Activated naive CD8-positive, alpha-beta T cell treated with anti-CD3 and anti-CD28 coated beads, Interleukin-2, amount 10 ng/mL, durations not matched to agents 7 days and 5 days (primary cell): ENCODE measurements at regions not wholly inside any gene's neighbourhood (a gene's known extent, or its start where the extent isn't known, plus 50 kb on each side); places are given as distances from the start of the nearest gene placed in this dataset.

Experiments
- ATAC-seq: fragments of 150-1000 bp; cut with Tn5 transposase; one replicate; pipeline ENCODE4 v1.10.0; 2021; ENCODE audit warnings: low read depth, moderate library complexity
- POLR2A ChIA-PET: fragments of 350-600 bp; sonication (Branson Sonifier 250); formaldehyde crosslinking; loops from one replicate; lab custom pipeline; 2021; ENCODE audit warnings: antibody characterized with exemption; lab: Charles Lee
- DNase-seq: peaks from one replicate; pipeline ENCODE4 v3.0.0; 2021
- H3K27ac Mint-ChIP-seq: one replicate; pipeline ENCODE4 v1.8.0; 2022; ENCODE audit warnings: mild to moderate bottlenecking, mixed read lengths
- H3K27me3 Mint-ChIP-seq: one replicate; pipeline ENCODE4 v1.8.0; 2022; ENCODE audit warnings: mild to moderate bottlenecking, moderate library complexity, mixed read lengths
- H3K36me3 Mint-ChIP-seq: one replicate; pipeline ENCODE4 v1.8.0; 2021; ENCODE audit warnings: mild to moderate bottlenecking, mixed read lengths
- H3K4me1 Mint-ChIP-seq: one replicate; pipeline ENCODE4 v1.8.0; 2021; ENCODE audit warnings: mixed read lengths
- H3K4me3 Mint-ChIP-seq: one replicate; pipeline ENCODE4 v1.8.0; 2022; ENCODE audit warnings: mild to moderate bottlenecking, moderate library complexity, mixed read lengths
- H3K9me3 Mint-ChIP-seq: one replicate; pipeline ENCODE4 v1.8.0; 2021; ENCODE audit warnings: mixed read lengths

DNA sequence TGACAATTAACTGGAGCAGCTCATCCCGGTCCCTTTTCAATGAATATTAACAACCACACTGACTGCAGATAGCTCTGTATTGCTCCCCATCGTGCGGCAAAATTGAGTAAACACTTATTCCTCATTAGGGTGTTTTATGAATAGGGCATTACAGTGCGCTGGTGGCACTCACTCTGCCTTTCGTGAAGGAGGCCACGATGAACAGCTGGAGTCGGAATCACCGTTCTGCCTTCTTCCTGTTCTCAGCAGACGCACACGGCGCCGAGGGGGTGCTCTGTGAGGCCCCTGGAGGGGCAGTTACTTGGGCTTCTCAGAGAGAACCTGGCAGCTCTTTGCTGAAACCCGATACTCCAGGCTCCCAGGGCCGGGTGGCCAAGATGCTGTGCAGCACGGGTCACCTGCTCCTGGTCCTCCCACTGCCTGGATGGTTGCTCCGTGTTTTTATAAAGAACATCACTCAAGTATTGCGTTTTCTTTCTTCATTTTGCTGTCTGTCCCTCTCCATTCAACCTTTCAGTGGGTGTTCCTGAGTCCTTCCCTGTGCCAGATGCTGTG, 241.9 kb downstream of the GLRX3 start:
- no peak overlapping the region for H3K4me3 Mint-ChIP-seq
- no peaks in the 10 kb centered on the region for H3K27me3 Mint-ChIP-seq
- no peaks in the 10 kb centered on the region for H3K9me3 Mint-ChIP-seq
- DNase-seq (no peak), ATAC-seq (no peak)
- H3K4me1 Mint-ChIP-seq, result no peaks in the 10 kb centered on the region
- H3K36me3 Mint-ChIP-seq, result no peaks in the 10 kb centered on the region
- no peak overlapping the region for H3K27ac Mint-ChIP-seq
- POLR2A ChIA-PET, result no interaction called here

DNA sequence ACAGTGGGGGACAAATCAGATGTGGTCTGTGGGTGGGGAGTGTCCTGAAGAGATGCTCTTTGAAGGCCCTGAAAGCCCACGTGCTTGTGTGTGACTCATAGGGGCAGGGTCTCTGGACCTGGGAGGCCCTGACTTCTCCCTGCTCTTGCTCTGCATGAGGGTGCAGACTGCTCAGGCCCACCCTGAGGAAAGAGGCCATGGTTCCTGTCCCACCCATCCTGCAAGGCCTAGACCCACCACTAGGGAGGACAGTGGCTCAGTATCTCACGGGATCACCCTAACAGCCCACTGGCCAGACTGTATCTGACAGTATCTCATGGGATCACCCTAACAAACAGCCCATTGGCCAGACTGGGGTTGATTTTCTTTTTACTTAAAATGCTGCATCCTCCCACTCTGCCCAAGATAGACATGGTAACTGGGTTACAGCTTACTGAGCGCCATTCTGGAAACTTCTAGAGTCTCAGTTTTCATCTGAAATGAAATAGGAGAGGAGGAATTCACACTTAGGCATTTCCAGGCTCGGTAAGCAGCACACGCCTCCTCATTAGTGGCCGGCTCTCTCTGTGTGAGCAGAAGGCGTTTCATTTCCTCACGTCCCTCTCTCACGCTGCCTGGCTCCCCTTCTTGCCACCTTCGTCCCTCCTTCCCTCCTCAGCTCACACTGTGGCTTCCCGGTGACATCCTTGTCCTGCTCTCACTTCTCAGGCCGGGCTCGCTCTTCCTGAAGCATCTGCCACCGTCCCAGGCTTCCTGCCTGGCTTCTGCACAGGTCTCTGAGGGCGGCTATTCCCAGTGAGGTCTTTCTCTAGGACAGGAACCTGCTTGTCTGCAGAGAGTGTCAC, 242.6 kb downstream of the GLRX3 start:
- H3K27ac Mint-ChIP-seq, result no peak overlapping the region

DNA sequence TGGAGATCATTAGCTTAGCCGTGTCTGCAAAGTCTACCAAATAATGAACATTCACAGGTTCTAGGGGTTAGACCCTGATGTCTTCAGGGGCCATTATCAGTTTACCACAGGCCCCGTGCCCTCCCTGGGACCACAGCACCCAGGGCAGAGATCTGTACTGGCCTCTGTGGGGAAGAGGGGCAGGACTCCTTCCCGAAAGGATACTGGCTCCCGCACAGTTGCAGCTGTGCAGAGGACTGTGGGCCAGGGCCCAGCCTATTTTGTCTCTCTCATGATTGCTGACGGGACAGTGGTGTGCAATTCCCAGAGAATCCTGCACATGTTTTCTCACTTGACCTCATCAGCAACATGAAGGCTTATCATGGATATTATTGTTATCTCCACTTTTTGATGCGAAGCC, 243.9 kb downstream of the GLRX3 start:
- Mint-ChIP-seq H3K9me3 (peaks cover 8% of the 10 kb centered on the region), H3K27ac (no peak overlapping the region), H3K4me1 (no peaks in the 10 kb centered on the region), H3K36me3 (no peaks in the 10 kb centered on the region), H3K4me3 (no peak overlapping the region), H3K27me3 (no peaks in the 10 kb centered on the region)
- no peak for DNase-seq
- ATAC-seq, result no peak
- POLR2A ChIA-PET, result no interaction called here

More for the DNA sequence above, 242.6 kb downstream of the GLRX3 start:
- H3K4me3 Mint-ChIP-seq, result no peak overlapping the region
- H3K9me3 Mint-ChIP-seq, result no peaks in the 10 kb centered on the region
- DNase-seq, result no peak
- no peaks in the 10 kb centered on the region for H3K27me3 Mint-ChIP-seq
- POLR2A ChIA-PET, result no interaction called here
- H3K4me1 Mint-ChIP-seq, result no peaks in the 10 kb centered on the region
- no peak for ATAC-seq
- no peaks in the 10 kb centered on the region for H3K36me3 Mint-ChIP-seq

DNA sequence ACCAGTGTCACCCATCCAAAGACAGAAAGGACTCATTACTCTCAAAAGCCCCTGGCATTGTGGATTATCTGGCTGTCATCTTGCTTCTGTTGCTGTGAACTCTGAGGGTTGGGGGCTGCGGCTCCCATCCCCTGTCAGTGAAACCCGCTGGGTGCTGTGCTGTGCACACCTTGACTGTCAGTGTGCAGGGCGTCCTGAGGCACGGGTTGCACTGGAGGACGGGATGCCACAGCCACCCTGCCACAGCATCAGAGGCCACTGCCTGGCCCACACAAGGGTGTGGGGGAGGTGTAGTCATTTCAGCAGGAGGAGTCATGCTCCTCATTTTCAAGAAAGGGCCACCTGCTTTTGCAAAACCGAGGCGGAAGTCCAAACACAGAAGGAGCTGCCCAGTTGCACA, 245.8 kb downstream of the GLRX3 start:
- ATAC-seq, result no peak
- DNase-seq, result no peak
- H3K36me3 Mint-ChIP-seq, result no peaks in the 10 kb centered on the region
- H3K27me3 Mint-ChIP-seq, result no peaks in the 10 kb centered on the region
- H3K4me1 Mint-ChIP-seq, result no peaks in the 10 kb centered on the region
- POLR2A ChIA-PET, result no interaction called here
- no peak overlapping the region for H3K27ac Mint-ChIP-seq
- H3K9me3 Mint-ChIP-seq, result peaks cover 14% of the 10 kb centered on the region
- no peak overlapping the region for H3K4me3 Mint-ChIP-seq

DNA sequence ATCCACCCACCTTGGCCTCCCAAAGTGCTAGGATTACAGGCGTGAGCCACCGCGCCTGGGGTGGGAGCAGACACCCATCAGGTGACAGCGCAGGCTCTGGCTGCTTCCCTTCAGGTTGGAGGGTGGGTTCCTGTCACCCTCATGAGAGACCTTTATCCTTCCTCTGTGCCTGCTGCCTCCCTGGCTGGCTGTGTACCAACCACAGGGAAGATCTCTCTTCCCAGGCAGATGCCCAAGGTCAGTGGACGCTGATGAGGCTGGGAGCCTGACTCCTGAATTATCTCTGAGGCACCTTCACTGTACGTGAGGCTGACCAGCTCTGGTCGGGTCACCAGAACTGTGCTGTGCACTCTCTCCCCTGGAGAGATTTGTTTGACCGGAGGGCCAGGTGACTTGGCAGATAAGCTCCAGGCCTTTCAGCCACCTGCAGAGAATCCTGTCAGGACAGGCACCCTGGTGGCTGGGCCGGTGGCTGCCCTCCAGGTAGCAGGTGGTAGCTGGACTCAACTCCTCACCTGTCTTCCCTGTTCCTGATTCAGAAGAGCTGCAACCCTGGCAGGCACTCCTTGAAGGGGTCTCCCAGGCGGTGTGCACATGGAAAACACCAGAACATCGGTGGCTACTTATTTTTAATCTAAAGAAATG, 251.9 kb downstream of the GLRX3 start:
- no peak for DNase-seq
- POLR2A ChIA-PET, result no interaction called here
- peaks cover 16% of the 10 kb centered on the region for H3K9me3 Mint-ChIP-seq
- H3K27me3 Mint-ChIP-seq, result no peaks in the 10 kb centered on the region
- H3K36me3 Mint-ChIP-seq, result peaks cover 2% of the 10 kb centered on the region
- no peak overlapping the region for H3K27ac Mint-ChIP-seq
- H3K4me1 Mint-ChIP-seq, result no peaks in the 10 kb centered on the region
- no peak for ATAC-seq
- H3K4me3 Mint-ChIP-seq, result no peak overlapping the region

DNA sequence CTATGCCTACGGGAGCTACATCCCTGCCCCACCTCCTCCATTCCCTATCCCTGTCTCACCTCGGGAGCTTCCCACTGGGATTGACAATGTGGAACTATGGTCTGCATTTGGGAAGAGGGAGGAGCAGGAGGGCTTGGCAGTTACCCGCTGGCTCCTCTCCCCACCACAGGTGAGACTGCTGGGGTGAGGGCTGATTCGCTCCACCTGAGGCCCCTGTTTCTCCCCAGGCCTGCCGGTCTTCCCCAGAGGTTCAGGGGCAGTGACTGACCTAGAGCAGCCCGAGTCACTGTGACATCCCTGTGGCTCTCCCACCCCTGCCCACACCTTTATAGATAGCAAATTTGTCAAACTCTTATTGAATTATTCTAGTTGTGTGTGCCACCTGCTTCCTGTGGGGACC, 252.6 kb downstream of the GLRX3 start:
- H3K27me3 Mint-ChIP-seq, result no peaks in the 10 kb centered on the region
- peaks cover 2% of the 10 kb centered on the region for H3K36me3 Mint-ChIP-seq
- DNase-seq (no peak), ATAC-seq (no peak)
- H3K27ac Mint-ChIP-seq, result no peak overlapping the region
- no peak overlapping the region for H3K4me3 Mint-ChIP-seq
- no peaks in the 10 kb centered on the region for H3K4me1 Mint-ChIP-seq
- POLR2A ChIA-PET, result no interaction called here
- H3K9me3 Mint-ChIP-seq, result peaks cover 20% of the 10 kb centered on the region

DNA sequence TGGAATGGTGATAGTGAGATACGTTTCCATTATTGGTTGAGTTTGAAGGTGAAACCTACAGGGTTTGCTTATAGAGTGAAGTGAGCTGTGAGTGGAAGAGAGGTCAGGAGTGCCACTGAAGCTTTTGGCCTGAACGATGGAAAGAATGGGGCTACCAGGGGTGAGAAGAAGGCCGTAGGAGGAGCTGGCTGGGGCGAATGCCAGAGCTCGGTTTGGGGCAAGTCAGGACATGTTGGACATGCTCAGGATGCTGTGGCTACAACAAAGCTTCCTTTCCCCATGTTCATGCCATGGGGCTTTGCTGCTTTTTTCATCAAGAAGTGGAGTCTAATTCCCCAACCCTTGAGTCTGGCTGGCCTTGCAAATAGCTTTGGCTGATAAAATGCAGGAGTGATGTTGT, 253.7 kb downstream of the GLRX3 start:
- peaks cover 15% of the 10 kb centered on the region for H3K9me3 Mint-ChIP-seq

DNA sequence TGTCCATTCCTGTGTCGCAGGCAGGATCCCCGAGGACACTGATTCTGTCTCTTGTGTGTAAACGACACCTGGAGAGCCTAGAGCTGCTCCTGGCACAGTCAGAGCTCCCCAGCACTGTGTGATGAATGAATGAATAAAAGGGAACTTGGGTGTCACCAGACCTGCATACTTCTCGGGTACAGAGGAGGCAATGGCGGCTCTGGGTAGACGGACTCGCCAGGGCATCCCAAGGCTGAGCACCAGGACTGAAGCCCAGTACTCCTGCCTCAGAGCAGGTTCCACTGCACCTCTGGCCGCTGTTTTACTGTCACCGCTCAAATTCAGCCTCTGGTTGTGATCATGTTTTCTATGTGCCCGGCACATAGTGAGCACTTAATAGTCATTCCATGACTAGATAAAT, 255.8 kb downstream of the GLRX3 start:
- no peak overlapping the region for H3K4me3 Mint-ChIP-seq
- DNase-seq, result no peak

More for the DNA sequence above, 253.7 kb downstream of the GLRX3 start:
- no peak for ATAC-seq
- Mint-ChIP-seq H3K36me3 (peaks cover 2% of the 10 kb centered on the region), H3K27ac (no peak overlapping the region), H3K4me3 (no peak overlapping the region), H3K27me3 (no peaks in the 10 kb centered on the region), H3K4me1 (no peaks in the 10 kb centered on the region)
- no peak for DNase-seq
- POLR2A ChIA-PET, result no interaction called here

DNA sequence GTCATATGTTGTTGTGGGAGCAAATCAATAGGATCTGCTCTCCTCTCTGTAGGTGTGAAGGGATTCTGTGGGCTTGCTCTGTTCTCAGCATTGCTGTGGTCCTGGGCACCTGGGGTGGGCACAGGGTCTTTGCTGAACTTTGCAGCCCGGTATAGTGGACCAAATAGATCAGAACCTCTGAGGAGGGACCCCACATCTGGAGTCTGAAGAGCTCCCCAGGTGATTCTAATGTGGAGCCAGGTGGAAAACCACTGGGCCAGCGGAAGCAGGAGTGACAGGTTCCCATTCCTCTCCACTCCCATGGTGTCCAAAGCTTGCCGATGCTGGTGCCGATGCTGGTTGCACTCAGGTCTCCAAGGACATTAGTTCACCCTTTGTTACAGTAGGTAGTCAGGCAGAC, 257.2 kb downstream of the GLRX3 start:
- H3K36me3 Mint-ChIP-seq, result no peaks in the 10 kb centered on the region
- H3K27me3 Mint-ChIP-seq, result no peaks in the 10 kb centered on the region
- POLR2A ChIA-PET, result no interaction called here
- H3K4me1 Mint-ChIP-seq, result no peaks in the 10 kb centered on the region
- no peak for ATAC-seq
- no peak overlapping the region for H3K27ac Mint-ChIP-seq
- H3K9me3 Mint-ChIP-seq, result peaks cover 12% of the 10 kb centered on the region
- no peak overlapping the region for H3K4me3 Mint-ChIP-seq
- no peak for DNase-seq

More for the DNA sequence above, 255.8 kb downstream of the GLRX3 start:
- H3K36me3 Mint-ChIP-seq, result peaks cover 2% of the 10 kb centered on the region
- POLR2A ChIA-PET, result no interaction called here
- no peaks in the 10 kb centered on the region for H3K27me3 Mint-ChIP-seq
- peaks cover 15% of the 10 kb centered on the region for H3K9me3 Mint-ChIP-seq
- no peak overlapping the region for H3K27ac Mint-ChIP-seq
- ATAC-seq, result no peak
- no peaks in the 10 kb centered on the region for H3K4me1 Mint-ChIP-seq

DNA sequence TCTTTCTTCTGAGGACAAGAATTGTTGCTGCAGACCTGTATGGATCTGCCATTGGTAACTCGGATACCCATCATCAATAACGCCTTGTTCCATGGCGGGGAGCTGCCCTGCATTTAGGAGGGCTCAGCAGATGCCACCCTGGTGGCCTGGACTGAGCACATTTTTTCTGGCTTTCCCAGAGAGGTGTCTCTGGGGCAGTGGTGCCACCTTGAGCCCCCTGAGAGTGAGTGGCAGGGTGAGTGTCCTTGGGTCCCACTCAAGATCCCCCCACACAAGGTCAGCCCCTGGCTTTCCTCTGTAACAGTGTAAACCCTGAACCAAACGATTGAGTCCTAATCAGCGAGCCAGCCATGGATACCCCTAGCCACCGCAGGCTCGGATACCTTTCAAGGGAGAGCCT, 258.6 kb downstream of the GLRX3 start:
- H3K27ac Mint-ChIP-seq, result no peak overlapping the region
- H3K4me3 Mint-ChIP-seq, result no peak overlapping the region
- H3K4me1 Mint-ChIP-seq, result no peaks in the 10 kb centered on the region
- peaks cover 12% of the 10 kb centered on the region for H3K9me3 Mint-ChIP-seq
- ATAC-seq (no peak), DNase-seq (no peak)
- H3K27me3 Mint-ChIP-seq, result no peaks in the 10 kb centered on the region
- POLR2A ChIA-PET, result no interaction called here
- no peaks in the 10 kb centered on the region for H3K36me3 Mint-ChIP-seq

DNA sequence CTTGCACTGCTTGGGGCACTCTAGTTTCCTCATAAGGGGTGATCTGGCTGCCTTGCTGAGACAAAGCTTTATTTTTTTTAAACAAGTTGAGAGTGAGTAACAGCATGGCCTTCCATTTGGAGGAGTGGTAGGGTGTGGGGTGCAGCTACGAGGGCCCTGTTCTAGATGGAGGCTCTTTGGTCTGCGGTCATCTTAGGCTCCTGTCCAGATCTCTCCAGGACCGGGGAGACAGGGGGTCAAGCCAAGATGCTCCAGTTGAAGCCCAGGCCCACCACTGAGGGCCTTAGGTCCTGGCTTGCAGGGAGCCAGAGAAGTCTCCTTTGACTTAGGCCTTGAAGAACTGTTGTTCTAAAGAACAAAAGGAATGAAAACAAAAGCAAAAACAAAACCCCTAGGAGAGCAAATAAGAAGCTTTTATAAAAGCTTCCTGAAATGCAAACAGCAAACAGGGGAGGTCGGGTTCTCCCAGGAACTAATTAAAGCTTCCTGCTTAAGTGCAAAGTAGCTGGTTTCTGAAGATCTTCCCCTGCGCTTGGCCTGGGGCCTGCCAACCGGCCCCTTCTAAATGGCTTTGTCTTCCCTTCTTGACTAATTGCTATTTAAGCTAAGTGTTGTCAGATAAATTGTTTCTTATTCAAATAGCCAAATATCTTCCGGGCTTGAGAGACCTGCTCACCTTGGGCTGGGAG, 259.2 kb downstream of the GLRX3 start:
- Mint-ChIP-seq H3K4me1 (no peaks in the 10 kb centered on the region), H3K27ac (no peak overlapping the region), H3K36me3 (no peaks in the 10 kb centered on the region), H3K27me3 (no peaks in the 10 kb centered on the region), H3K9me3 (peaks cover 12% of the 10 kb centered on the region), H3K4me3 (no peak overlapping the region)
- DNase-seq (no peak), ATAC-seq (no peak)
- POLR2A ChIA-PET, result no interaction called here

DNA sequence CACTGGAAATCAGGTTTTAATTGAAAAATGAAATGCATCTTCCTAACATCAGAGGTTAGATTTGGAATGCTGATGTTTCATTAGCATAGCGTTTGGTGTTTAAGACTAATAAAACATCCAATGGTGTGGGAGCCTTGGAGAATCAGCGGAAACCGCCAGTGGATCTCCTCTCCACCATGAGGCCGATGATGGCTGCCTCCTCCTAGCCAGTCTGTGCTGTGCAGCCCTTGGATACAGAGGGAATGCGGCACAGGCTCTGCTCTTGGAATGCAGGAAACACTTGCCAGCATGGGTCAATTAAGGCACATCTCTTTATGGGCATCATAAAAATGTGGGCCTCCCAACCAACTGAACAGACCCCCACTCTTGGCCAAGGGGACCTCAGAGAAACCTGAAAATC, 259.9 kb downstream of the GLRX3 start:
- peaks cover 12% of the 10 kb centered on the region for H3K9me3 Mint-ChIP-seq
- no peaks in the 10 kb centered on the region for H3K36me3 Mint-ChIP-seq
- no peak overlapping the region for H3K4me3 Mint-ChIP-seq
- H3K27me3 Mint-ChIP-seq, result no peaks in the 10 kb centered on the region
- no peak overlapping the region for H3K27ac Mint-ChIP-seq
- POLR2A ChIA-PET, result no interaction called here
- DNase-seq (no peak), ATAC-seq (no peak)
- no peaks in the 10 kb centered on the region for H3K4me1 Mint-ChIP-seq

DNA sequence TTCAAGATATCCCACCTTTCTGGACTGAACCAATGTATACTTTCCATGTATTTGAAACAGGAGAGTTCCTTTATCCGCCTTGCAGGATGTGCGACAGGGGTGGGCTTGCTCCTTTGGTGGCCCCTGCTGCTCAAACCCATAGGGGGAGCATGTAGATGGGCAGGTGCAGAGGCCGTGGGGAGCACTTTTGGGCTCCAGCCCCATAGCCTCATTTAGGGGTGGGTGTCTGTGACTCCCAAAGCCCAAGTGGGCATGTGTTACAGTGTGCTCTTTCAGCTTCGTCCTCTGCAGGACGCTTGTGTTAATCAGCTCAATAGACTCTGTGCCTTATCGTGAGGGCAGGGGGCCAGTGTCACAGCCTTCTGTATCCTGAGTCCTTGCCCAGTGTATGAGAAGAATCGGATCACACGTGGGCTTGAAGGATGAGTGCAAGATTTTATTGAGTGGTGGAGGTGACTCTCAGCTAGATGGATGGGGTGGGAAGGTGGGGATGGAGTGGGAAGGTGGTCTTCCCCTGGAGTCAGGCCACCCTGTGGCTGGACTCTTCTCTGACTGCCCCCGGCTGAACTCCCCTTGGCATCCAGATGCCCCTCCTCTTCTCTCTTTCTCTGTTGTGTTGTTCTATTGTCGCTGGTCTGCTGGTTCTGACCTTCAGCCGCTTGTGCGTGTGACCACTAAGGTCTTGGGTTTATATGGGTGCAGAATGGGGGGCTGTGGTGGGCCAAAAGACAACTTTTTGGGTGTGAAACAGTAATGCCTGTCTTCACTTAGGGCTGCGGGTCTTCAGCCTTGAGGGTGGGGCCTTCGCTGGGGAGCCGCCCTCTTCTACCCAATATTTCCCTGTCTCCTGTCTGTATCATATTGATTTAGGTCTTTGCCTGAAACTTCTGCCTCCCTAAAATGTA, 262.2 kb downstream of the GLRX3 start:
- Mint-ChIP-seq H3K4me3 (no peak overlapping the region), H3K27me3 (no peaks in the 10 kb centered on the region), H3K9me3 (peaks cover 11% of the 10 kb centered on the region), H3K4me1 (no peaks in the 10 kb centered on the region), H3K27ac (no peak overlapping the region), H3K36me3 (no peaks in the 10 kb centered on the region)
- no peak for ATAC-seq
- POLR2A ChIA-PET, result no interaction called here
- no peak for DNase-seq
